OCI-LY3 (cell line): ENCODE measurements at regions not wholly inside any gene's neighbourhood (a gene's known extent, or its start where the extent isn't known, plus 50 kb on each side); places are given as distances from the start of the nearest gene placed in this dataset.

ENCODE experiments used
- H2AFZ ChIP-seq: fragments of 200-600, 300-600 bp; shearing (Covaris generic); 2 replicates; pipeline ENCODE4 v1.6.0; 2014; ENCODE audit warnings: antibody characterized with exemption, low read depth, low read length
- H3K27ac ChIP-seq: fragments of 200-600, 300-600 bp; sonication (generic); 2 replicates; pipeline ENCODE4 v1.5.1; 2014; ENCODE audit warnings: mild to moderate bottlenecking, low read length, moderate library complexity, mixed read lengths
- H3K27me3 ChIP-seq: fragments of 200-600, 300-600 bp; sonication (generic); 2 replicates; pipeline ENCODE4 v1.6.1; 2014; ENCODE audit warnings: low read depth, low read length, mixed read lengths
- H3K36me3 ChIP-seq: fragments of 200-600, 300-600 bp; sonication (generic); replicated peaks from 2 replicates; pipeline ENCODE3; 2014; ENCODE audit warnings: low read depth, low read length, mixed read lengths
- H3K4me1 ChIP-seq: fragments of 300-600, 200-600 bp; sonication (generic); 2 replicates; pipeline ENCODE4 v1.6.1; 2014; ENCODE audit warnings: low read length, mixed read lengths
- H3K4me2 ChIP-seq: fragments of 200-600, 300-600 bp; sonication (generic); 2 replicates; pipeline ENCODE4 v1.6.1; 2014; ENCODE audit warnings: low read length, mixed read lengths
- H3K4me3 ChIP-seq: fragments of 300-600, 200-600 bp; sonication (generic); 2 replicates; pipeline ENCODE4 v1.5.1; 2014; ENCODE audit warnings: antibody characterized with exemption, mild to moderate bottlenecking, low read length, moderate library complexity
- H3K79me2 ChIP-seq: fragments of 300-600, 200-600 bp; shearing (Covaris generic); 2 replicates; pipeline ENCODE4 v1.6.1; 2014; ENCODE audit warnings: mild to moderate bottlenecking, low read length, mixed read lengths
- H3K9ac ChIP-seq: fragments of 300-600, 200-600 bp; shearing (Covaris generic); 2 replicates; pipeline ENCODE4 v1.6.0; 2014; ENCODE audit warnings: mild to moderate bottlenecking, low read length, moderate library complexity
- H3K9me3 ChIP-seq: fragments of 200-600, 300-600 bp; shearing (Covaris generic); 2 replicates; pipeline ENCODE4 v1.6.1; 2014; ENCODE audit warnings: low read length, mixed read lengths; ENCODE audit not compliant: insufficient read depth
- H4K20me1 ChIP-seq: fragments of 200-600, 300-600 bp; sonication (generic); 2 replicates; pipeline ENCODE4 v1.6.1; 2016; ENCODE audit warnings: low read length, mixed read lengths; ENCODE audit not compliant: insufficient read depth
- CTCF ChIP-seq: fragments of 200-600, 300-600 bp; sonication (generic); IDR thresholded peaks from 2 replicates; pipeline ENCODE4 v1.5.1; 2014; ENCODE audit warnings: antibody characterized with exemption, low read length, low read depth
- EZH2phosphoT487 ChIP-seq: fragments of 200-600 bp; shearing (Covaris generic); IDR thresholded peaks from 2 replicates; pipeline ENCODE4 v1.6.1; 2018; ENCODE audit warnings: antibody characterized with exemption, mixed run types, low read depth

GRCh38 chr3:150020527-150020926 is 49.8 kb upstream of the PFN2 start:
- Histone ChIP-seq H3K27me3 (no peaks in the 10 kb centered on the region; the same call in 1 of the 2 replicates), H3K79me2 (no peaks in the 10 kb centered on the region), H2AFZ (no peak overlapping the region)

More at GRCh38 chr3:150020527-150020926, 49.8 kb upstream of the PFN2 start:
- Histone ChIP-seq H3K4me3 (no peak overlapping the region), H3K36me3 (no peaks in the 10 kb centered on the region), H4K20me1 (no peaks in the 10 kb centered on the region), H3K9me3 (no peaks in the 10 kb centered on the region), H3K4me1 (no peaks in the 10 kb centered on the region), H3K4me2 (no peak overlapping the region), H3K9ac (no peak overlapping the region), H3K27ac (no peak overlapping the region)
- TF ChIP-seq EZH2phosphoT487 (no peak), CTCF (no peak)
